ENCODE measurements at regions not wholly inside any gene's neighbourhood (a gene's known extent, or its start where the extent isn't known, plus 50 kb on each side); places are given as distances from the start of the nearest gene placed in this dataset.

GRCh38 chr4:187903106-187903505 lies 92.5 kb upstream of the ZFP42 start:
- TF ChIP-seq POLR2AphosphoS5 (IDR thresholded peaks at IDR 0.05; ENCODE audit: low read depth, low read length), result no peak
- TF ChIP-seq REST (IDR thresholded peaks at IDR 0.05; ENCODE audit: insufficient read depth in 1 of 2, low read depth in 2 of 2, low read length in 2 of 2), result no peak
- no peak for TF ChIP-seq FOXP2 (optimal IDR thresholded peaks at IDR 0.05; ENCODE audit: borderline replicate concordance, extremely low read depth, extremely low read length, insufficient read depth)
- no peak for TF ChIP-seq SIN3A (IDR thresholded peaks at IDR 0.05; ENCODE audit: borderline replicate concordance, insufficient read depth, low read length)
- no peak for TF ChIP-seq TAF1 (IDR thresholded peaks at IDR 0.05; ENCODE audit: borderline replicate concordance, insufficient read depth, low read length)

- TF ChIP-seq TAF1 (IDR thresholded peaks at IDR 0.05; ENCODE audit: borderline replicate concordance, insufficient read depth, low read length), result no peak
- no peak for TF ChIP-seq REST (IDR thresholded peaks at IDR 0.05; ENCODE audit: insufficient read depth in 1 of 2, low read depth in 2 of 2, low read length in 2 of 2)
- no peak for TF ChIP-seq SIN3A (IDR thresholded peaks at IDR 0.05; ENCODE audit: borderline replicate concordance, insufficient read depth, low read length)
- no peak for TF ChIP-seq POLR2AphosphoS5 (IDR thresholded peaks at IDR 0.05; ENCODE audit: low read depth, low read length)
- TF ChIP-seq FOXP2 (optimal IDR thresholded peaks at IDR 0.05; ENCODE audit: borderline replicate concordance, extremely low read depth, extremely low read length, insufficient read depth), result no peak
Measured at GRCh38 chr4:187903700-187904099, 91.9 kb upstream of the ZFP42 start.

- TF ChIP-seq POLR2AphosphoS5 (IDR thresholded peaks at IDR 0.05; ENCODE audit: low read depth, low read length) (no peak), FOXP2 (optimal IDR thresholded peaks at IDR 0.05; ENCODE audit: borderline replicate concordance, extremely low read depth, extremely low read length, insufficient read depth) (no peak), SIN3A (IDR thresholded peaks at IDR 0.05; ENCODE audit: borderline replicate concordance, insufficient read depth, low read length) (no peak), REST (IDR thresholded peaks at IDR 0.05; ENCODE audit: insufficient read depth in 1 of 2, low read depth in 2 of 2, low read length in 2 of 2) (no peak), TAF1 (IDR thresholded peaks at IDR 0.05; ENCODE audit: borderline replicate concordance, insufficient read depth, low read length) (no peak)
Measured at GRCh38 chr4:187908079-187908561, 87.5 kb upstream of the ZFP42 start.

GRCh38 chr4:187908731-187909130 lies 86.8 kb upstream of the ZFP42 start:
- TF ChIP-seq TAF1 (IDR thresholded peaks at IDR 0.05; ENCODE audit: borderline replicate concordance, insufficient read depth, low read length) (no peak), FOXP2 (optimal IDR thresholded peaks at IDR 0.05; ENCODE audit: borderline replicate concordance, extremely low read depth, extremely low read length, insufficient read depth) (no peak), POLR2AphosphoS5 (IDR thresholded peaks at IDR 0.05; ENCODE audit: low read depth, low read length) (no peak), REST (IDR thresholded peaks at IDR 0.05; ENCODE audit: insufficient read depth in 1 of 2, low read depth in 2 of 2, low read length in 2 of 2) (no peak)

- TF ChIP-seq REST (IDR thresholded peaks at IDR 0.05; ENCODE audit: insufficient read depth in 1 of 2, low read depth in 2 of 2, low read length in 2 of 2), result no peak
Measured at GRCh38 chr4:187910741-187911140, 84.8 kb upstream of the ZFP42 start.
